Chondrocyte (in vitro differentiated cells): ENCODE measurements at regions not wholly inside any gene's neighbourhood (a gene's known extent, or its start where the extent isn't known, plus 50 kb on each side); places are given as distances from the start of the nearest gene placed in this dataset.
"Not testable (repeated sequence)": the region's sequence is repeated elsewhere in the genome, so short reads cannot be mapped to it uniquely, and the experiment has no call there.

Experiments used
- DNase-seq: peaks from one replicate; pipeline ENCODE4 v3.0.0; 2021; ENCODE audit warnings: mixed read lengths, low spot score
- H3K27ac Mint-ChIP-seq: one replicate; pipeline ENCODE4 v1.8.0; 2021; ENCODE audit warnings: mild to moderate bottlenecking, moderate library complexity, mixed read lengths; ENCODE audit not compliant: unreplicated experiment
- H3K27me3 Mint-ChIP-seq: 2 replicates; pipeline ENCODE4 v1.8.0; 2021; ENCODE audit warnings: low read depth, mixed read lengths
- H3K36me3 Mint-ChIP-seq: 2 replicates; pipeline ENCODE4 v1.8.0; 2021; ENCODE audit warnings: low read depth, mixed read lengths
- H3K4me1 Mint-ChIP-seq: 2 replicates; pipeline ENCODE4 v1.8.0; 2021; ENCODE audit warnings: low read depth, mild to moderate bottlenecking, mixed read lengths
- H3K4me3 Mint-ChIP-seq: one replicate; pipeline ENCODE4 v1.8.0; 2021; ENCODE audit warnings: mild to moderate bottlenecking, moderate library complexity, mixed read lengths; ENCODE audit not compliant: unreplicated experiment
- H3K9me3 Mint-ChIP-seq: 2 replicates; pipeline ENCODE4 v1.8.0; 2021; ENCODE audit warnings: low read depth, mixed read lengths
- TF ChIP-seq, protein P1 (sequence below): fragments of 200-600 bp; sonication (generic); IDR thresholded peaks from 2 replicates; pipeline ENCODE4 v1.5.0; 2021; ENCODE audit warnings: antibody characterized with exemption, mild to moderate bottlenecking, moderate library complexity

DNA sequence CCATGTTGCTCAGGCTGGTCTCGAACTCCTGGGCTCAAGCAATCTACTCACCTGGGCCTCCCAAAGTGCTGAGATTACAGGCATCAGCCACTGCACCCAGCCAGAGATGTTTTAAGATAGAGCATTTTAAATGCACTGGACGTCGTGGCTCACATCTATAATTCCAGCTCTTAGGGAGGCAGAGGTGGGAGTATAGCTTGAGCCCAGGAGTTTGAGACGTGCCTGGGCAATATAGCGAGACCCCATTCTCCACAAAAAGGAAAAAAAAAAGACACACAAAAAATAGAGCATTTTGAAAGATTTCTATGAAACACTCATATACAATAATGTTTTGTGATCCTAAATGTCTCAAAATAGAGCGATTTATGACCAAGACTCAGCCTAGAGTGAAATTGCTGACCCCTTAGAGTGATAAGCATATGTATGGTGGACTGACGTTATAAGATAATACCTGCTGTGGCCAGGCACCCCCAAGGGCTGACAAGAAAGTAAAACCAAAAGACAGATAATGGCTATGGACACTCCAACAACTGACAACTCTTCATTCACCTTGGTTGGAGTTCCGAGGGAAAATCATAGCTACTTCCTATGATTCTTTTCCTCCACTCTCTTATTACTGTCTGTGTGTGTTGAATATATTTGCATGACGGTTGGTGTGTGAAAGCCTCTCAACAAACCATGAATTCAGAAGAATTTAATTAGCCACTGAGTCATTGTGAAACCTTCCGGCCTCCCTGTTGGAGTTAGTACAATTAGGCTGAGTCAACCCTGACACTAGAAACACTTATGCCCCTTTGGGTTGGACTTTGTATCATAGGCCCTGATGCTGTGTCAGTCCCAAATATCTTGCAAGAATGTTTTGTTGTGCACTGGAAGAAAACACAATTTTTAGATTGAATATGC, 526.5 kb upstream of the NUDT12 start:
- H3K27me3 Mint-ChIP-seq, result no peaks in the 10 kb centered on the region
- no peaks in the 10 kb centered on the region for H3K4me1 Mint-ChIP-seq
- no peak overlapping the region for H3K4me3 Mint-ChIP-seq
- H3K27ac Mint-ChIP-seq, result no peak overlapping the region
- no peaks in the 10 kb centered on the region for H3K9me3 Mint-ChIP-seq
- H3K36me3 Mint-ChIP-seq, result no peaks in the 10 kb centered on the region
- DNase-seq, result no peak
- TF ChIP-seq, protein P1, sequence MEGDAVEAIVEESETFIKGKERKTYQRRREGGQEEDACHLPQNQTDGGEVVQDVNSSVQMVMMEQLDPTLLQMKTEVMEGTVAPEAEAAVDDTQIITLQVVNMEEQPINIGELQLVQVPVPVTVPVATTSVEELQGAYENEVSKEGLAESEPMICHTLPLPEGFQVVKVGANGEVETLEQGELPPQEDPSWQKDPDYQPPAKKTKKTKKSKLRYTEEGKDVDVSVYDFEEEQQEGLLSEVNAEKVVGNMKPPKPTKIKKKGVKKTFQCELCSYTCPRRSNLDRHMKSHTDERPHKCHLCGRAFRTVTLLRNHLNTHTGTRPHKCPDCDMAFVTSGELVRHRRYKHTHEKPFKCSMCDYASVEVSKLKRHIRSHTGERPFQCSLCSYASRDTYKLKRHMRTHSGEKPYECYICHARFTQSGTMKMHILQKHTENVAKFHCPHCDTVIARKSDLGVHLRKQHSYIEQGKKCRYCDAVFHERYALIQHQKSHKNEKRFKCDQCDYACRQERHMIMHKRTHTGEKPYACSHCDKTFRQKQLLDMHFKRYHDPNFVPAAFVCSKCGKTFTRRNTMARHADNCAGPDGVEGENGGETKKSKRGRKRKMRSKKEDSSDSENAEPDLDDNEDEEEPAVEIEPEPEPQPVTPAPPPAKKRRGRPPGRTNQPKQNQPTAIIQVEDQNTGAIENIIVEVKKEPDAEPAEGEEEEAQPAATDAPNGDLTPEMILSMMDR, result no peak

- Mint-ChIP-seq H3K9me3 (no peaks in the 10 kb centered on the region), H3K36me3 (no peaks in the 10 kb centered on the region), H3K27me3 (no peaks in the 10 kb centered on the region), H3K4me1 (no peaks in the 10 kb centered on the region), H3K4me3 (no peak overlapping the region), H3K27ac (no peak overlapping the region)
- no peak for DNase-seq
- TF ChIP-seq, protein P1, result no peak
Measured at GRCh38 chr5:104084896-104085295, 522.3 kb upstream of the NUDT12 start.

GRCh38 chr5:104082754-104083153, 520.2 kb upstream of the NUDT12 start:
- no peaks in the 10 kb centered on the region for H3K4me1 Mint-ChIP-seq

GRCh38 chr5:104081232-104081631, 518.6 kb upstream of the NUDT12 start:
- TF ChIP-seq, protein P1, result no peak
- H3K27ac Mint-ChIP-seq, result no peak overlapping the region
- no peak for DNase-seq
- no peaks in the 10 kb centered on the region for H3K4me1 Mint-ChIP-seq
- no peaks in the 10 kb centered on the region for H3K9me3 Mint-ChIP-seq
- H3K27me3 Mint-ChIP-seq, result no peaks in the 10 kb centered on the region
- H3K36me3 Mint-ChIP-seq, result no peaks in the 10 kb centered on the region
- no peak overlapping the region for H3K4me3 Mint-ChIP-seq

More at GRCh38 chr5:104082754-104083153, 520.2 kb upstream of the NUDT12 start:
- TF ChIP-seq, protein P1, result peak; percentile 43
- Mint-ChIP-seq H3K4me3 (no peak overlapping the region), H3K27ac (no peak overlapping the region), H3K36me3 (no peaks in the 10 kb centered on the region), H3K27me3 (no peaks in the 10 kb centered on the region), H3K9me3 (no peaks in the 10 kb centered on the region)
- no peak for DNase-seq

DNA sequence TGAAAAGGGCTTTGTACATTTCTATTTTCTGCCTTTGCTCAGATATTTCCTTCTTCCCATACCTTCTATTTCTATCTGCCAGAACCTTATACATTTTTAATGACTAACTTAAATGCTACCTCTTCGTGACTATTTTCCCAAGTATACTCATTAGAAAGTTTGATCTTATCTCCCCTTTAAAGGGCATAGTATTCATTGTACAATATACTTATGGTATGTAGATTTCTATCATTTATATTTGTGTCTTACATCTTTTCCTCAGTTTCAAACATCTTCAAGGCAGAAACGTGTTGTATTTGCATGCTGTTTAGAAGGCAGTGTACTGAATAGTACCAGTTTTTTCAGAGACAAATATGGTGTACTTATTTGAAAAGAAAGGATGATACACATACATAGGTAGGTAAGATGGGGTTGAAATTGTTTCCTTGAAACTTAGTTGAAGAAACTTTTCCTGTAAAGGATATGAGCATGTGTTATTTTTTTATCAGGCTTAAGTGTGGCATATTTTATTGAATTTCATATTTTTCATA, 518.1 kb upstream of the NUDT12 start:
- no peaks in the 10 kb centered on the region for H3K27me3 Mint-ChIP-seq
- TF ChIP-seq, protein P1, result no peak
- H3K4me1 Mint-ChIP-seq, result no peaks in the 10 kb centered on the region
- H3K36me3 Mint-ChIP-seq, result no peaks in the 10 kb centered on the region
- no peaks in the 10 kb centered on the region for H3K9me3 Mint-ChIP-seq
- peak overlapping the region; percentile 16 for H3K4me3 Mint-ChIP-seq
- no peak for DNase-seq
- no peak overlapping the region for H3K27ac Mint-ChIP-seq

DNA sequence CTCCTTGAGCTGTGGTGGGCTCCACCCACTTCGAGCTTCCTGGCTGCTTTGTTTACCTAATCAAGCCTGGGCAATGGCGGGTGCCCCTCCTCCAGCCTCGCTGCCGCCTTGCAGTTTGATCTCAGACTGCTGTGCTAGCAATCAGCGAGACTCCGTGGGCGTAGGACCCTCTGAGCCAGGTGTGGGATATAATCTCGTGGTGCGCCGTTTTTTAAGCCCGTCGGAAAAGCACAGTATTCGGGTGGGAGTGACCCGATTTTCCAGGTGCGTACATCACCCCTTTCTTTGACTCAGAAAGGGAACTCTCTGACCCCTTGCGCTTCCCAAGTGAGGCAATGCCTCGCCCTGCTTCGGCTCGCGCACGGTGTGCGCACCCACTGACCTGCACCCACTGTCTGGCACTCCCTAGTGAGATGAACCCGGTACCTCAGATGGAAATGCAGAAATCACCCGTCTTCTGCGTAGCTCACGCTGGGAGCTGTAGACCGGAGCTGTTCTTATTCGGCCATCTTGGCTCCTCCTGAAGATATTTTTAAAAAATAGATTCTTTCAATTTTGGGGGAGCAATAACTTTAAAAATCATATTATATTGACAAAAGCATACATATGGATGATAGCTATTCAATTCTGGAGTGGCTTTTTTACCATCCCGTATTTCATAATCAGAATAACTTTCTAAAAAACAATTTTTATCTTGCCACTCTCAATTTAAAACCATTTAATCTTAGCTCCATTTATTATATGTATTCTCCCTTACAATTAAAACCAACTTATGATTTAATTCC, 517.5 kb upstream of the NUDT12 start:
- H3K4me3 Mint-ChIP-seq, result peak overlapping the region; percentile 59
- H3K27me3 Mint-ChIP-seq, H3K9me3 Mint-ChIP-seq, DNase-seq, H3K36me3 Mint-ChIP-seq, H3K27ac Mint-ChIP-seq, H3K4me1 Mint-ChIP-seq: not testable (repeated sequence)
